KOPT-K1 (cell line): ENCODE measurements at regions not wholly inside any gene's neighbourhood (a gene's known extent, or its start where the extent isn't known, plus 50 kb on each side); places are given as distances from the start of the nearest gene placed in this dataset.
"Not testable (repeated sequence)": the region's sequence is repeated elsewhere in the genome, so short reads cannot be mapped to it uniquely, and the experiment has no call there.

Experiments
- H3K27ac ChIP-seq: fragments of 200-600 bp; sonication (generic); 2 replicates; pipeline ENCODE4 v1.5.1; 2016; ENCODE audit warnings: antibody characterized with exemption, mild to moderate bottlenecking, low read depth, low read length; ENCODE audit not compliant: poor library complexity, severe bottlenecking
- H3K36me3 ChIP-seq: fragments of 200-600 bp; sonication (generic); 2 replicates; pipeline ENCODE4 v1.5.1; 2017; ENCODE audit warnings: antibody characterized with exemption, mild to moderate bottlenecking, low read length, moderate library complexity; ENCODE audit not compliant: insufficient read depth
- H3K9me3 ChIP-seq: fragments of 200-600 bp; sonication (generic); 2 replicates; pipeline ENCODE4 v1.5.1; 2017; ENCODE audit warnings: antibody characterized with exemption, low read length, mild to moderate bottlenecking; ENCODE audit not compliant: insufficient read depth, poor library complexity, severe bottlenecking

- H3K36me3 ChIP-seq: no peaks in the 10 kb centered on the region
- peaks cover 7% of the 10 kb centered on the region for H3K9me3 ChIP-seq
- no peak overlapping the region for H3K27ac ChIP-seq
Observed at GRCh38 chr6:155782739-155783459, 327.3 kb upstream of the NOX3 start.

- no peak overlapping the region for H3K27ac ChIP-seq
- H3K36me3 ChIP-seq: no peaks in the 10 kb centered on the region
- H3K9me3 ChIP-seq: peaks cover 7% of the 10 kb centered on the region
Observed at GRCh38 chr6:155782320-155782731, 326.7 kb upstream of the NOX3 start.

DNA sequence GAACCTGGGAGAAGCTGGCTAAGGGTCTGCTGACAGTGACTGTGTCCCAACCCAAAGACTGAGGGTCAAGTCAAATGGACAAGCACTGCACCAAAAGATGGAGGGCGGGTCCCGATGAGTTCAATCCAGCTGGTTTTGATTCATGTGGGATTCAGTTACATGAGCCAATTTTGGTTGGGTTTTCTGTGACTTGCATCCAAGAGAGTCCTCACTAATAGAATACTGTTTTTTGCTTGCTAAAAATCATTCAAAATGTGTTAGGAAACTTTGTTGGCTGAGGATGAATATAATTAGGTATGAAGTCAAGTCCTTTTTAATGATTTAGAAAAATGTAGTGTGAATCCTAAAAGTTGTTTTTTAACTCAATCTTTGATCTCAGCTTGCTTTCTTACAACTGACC, 323.8 kb upstream of the NOX3 start:
- H3K9me3 ChIP-seq: no peaks in the 10 kb centered on the region
- no peaks in the 10 kb centered on the region for H3K36me3 ChIP-seq
- H3K27ac ChIP-seq: no peak overlapping the region

DNA sequence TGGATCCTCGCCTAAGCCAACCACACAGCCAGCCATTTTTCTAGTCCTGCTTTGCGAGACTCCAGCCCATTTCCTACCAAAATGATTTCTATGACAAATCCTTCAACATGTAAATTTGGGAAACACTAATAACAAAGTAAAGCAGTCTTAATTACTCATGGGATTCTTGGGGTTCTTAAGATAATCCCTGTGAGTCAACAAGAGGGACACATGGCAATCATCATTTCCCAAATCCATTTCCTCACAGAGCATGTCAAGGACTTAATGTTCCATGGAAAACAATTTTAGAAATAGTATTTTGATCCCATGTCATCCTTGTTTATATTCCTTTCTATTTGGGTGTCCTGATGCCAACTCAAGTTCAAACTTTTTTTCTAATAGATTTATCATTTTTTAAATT, 322.7 kb upstream of the NOX3 start:
- H3K36me3 ChIP-seq: no peaks in the 10 kb centered on the region
- no peaks in the 10 kb centered on the region for H3K9me3 ChIP-seq
- H3K27ac ChIP-seq: no peak overlapping the region

DNA sequence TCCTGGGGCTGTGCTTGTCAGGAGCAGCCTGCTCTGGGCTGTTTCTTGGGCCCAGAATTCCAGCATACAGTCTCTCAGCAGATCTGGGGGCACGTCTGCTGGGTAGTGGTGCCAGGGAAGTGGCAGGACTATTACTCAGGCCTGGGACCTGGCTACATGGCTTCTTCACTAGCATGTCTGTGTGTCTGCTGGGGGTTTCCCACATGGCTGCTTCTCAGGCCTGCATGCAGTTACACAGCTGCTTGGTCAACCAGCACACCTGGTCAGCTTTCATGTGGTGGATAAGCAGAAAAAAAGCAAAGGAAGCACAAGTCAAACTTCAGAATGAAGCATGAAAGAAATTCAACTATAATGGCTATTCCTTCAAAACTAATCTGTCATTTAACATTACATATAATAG, 316.2 kb upstream of the NOX3 start:
- H3K36me3 ChIP-seq: no peaks in the 10 kb centered on the region
- H3K27ac ChIP-seq: no peak overlapping the region
- no peaks in the 10 kb centered on the region for H3K9me3 ChIP-seq

GRCh38 chr6:155770856-155771255, 315.2 kb upstream of the NOX3 start:
- H3K9me3 ChIP-seq: no peaks in the 10 kb centered on the region

DNA sequence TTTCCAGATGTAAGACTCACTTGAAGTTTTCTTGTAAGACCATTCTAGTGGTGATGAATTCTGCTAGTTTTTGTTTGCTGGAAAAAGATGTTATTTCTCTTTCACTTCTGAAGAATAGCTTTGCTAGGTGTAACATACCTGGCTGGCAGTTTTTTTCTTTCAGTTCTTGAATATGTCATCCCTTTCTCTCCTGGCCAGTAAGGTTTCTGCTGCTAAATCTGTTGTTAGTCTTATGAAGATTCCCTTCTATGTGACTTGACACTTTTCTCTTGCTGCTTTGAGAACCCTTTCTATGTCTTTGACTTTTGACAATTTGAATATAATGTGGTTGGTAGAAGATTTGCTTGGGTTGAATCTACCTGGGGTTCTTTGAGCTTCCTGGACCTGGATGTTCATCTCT, 314.7 kb upstream of the NOX3 start:
- Histone ChIP-seq H3K9me3 (no peaks in the 10 kb centered on the region), H3K27ac (no peak overlapping the region), H3K36me3 (no peaks in the 10 kb centered on the region)

More at GRCh38 chr6:155770856-155771255, 315.2 kb upstream of the NOX3 start:
- Histone ChIP-seq H3K27ac (no peak overlapping the region), H3K36me3 (no peaks in the 10 kb centered on the region)

- no peak overlapping the region for H3K27ac ChIP-seq
- H3K9me3 ChIP-seq: no peaks in the 10 kb centered on the region
- H3K36me3 ChIP-seq: no peaks in the 10 kb centered on the region
Observed at GRCh38 chr6:155765275-155766194, 309.9 kb upstream of the NOX3 start.

GRCh38 chr6:155762649-155763048, 307.0 kb upstream of the NOX3 start:
- Histone ChIP-seq H3K9me3 (no peaks in the 10 kb centered on the region), H3K27ac (no peak overlapping the region), H3K36me3 (no peaks in the 10 kb centered on the region)

DNA sequence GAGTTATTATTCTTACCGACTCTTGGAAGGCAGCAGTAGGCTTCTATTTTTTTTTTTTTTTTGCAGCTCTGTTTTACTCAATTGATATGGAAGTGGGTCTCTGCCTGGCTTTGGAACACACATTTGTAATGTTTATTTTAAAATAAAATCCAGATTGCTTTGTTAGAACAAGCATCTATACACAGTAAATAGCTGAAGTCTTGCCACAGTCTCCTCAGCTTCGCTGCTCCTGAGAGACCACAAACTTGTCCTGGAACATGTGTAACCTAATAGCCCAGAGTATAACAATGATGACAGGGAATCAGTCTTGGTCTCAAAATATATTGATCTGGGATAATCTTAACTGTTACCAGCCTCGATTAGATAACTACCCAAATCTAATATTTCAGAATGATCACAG, 299.8 kb upstream of the NOX3 start:
- Histone ChIP-seq H3K27ac (no peak overlapping the region), H3K36me3 (no peaks in the 10 kb centered on the region), H3K9me3 (no peaks in the 10 kb centered on the region)

DNA sequence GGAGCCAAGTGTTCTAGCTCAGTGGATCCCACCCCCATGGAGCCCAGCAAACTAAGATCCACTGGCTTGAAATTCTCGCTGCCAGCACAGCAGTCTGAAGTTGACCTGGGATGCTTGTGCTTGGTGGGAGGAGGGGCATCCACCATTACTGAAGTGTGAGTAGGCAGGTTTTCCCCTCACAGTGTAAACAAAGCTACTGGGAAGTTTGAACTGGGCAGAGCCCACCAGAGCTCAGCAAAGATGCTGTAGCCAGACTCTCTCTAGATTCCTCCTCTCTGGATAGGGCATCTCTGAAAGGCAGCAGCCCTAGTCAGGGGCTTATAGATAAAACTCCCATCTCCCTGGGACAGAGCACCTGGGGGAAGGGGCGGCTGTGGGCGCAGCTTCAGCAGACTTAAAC, 293.1 kb upstream of the NOX3 start:
- not testable (repeated sequence) for H3K36me3 ChIP-seq, H3K9me3 ChIP-seq, H3K27ac ChIP-seq

DNA sequence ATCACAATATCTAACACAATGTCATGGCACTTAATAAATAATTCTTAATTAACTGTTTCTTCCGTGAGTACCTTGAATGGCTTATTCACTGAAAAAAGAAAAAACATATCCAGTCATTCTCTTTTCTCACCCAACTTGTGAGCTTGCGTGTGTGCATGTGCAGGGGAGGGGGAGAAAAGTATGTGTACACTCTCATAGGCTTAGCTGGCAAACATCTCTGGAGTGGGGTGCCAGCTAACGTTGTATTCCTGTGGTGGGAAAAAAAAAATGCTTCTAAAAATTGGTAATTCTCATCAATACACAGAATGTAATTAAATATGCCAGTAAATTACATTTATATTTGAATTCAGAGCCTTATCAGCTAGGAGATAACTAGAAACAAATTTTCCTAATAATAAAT, 291.9 kb upstream of the NOX3 start:
- H3K27ac ChIP-seq: no peak overlapping the region
- no peaks in the 10 kb centered on the region for H3K9me3 ChIP-seq
- H3K36me3 ChIP-seq: no peaks in the 10 kb centered on the region

DNA sequence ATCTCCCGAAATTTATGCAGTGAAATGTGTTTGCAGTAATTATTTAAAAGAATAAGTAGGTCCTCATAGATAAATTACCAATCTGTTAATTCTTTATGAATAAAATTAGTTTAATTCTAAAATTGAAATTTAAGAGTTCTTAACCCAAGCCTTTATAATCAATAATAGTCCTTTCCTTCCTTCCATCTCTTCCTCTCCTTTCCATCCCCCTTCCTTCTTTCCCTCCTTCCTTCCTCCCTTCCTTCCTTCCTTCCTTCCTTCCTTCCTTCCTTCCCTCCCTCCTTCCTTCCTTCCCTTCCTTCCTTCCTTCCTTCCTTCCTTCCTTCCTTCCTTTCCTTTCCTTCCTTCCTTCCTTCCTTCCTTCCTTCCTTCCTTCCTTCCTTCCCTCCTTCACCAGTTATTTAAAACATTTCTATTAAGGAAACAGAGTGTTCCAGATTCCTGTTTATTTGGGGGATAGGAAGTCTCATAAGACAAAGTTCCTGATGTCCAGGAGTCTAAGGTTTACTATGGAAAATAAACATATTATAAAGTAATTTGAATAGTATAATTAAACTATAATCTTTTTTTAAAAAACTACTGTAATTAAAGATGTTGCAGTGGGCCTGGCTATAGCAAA, 285.3 kb upstream of the NOX3 start:
- Histone ChIP-seq H3K9me3 (no peaks in the 10 kb centered on the region), H3K27ac (no peak overlapping the region), H3K36me3 (no peaks in the 10 kb centered on the region)

- Histone ChIP-seq H3K9me3 (no peaks in the 10 kb centered on the region), H3K27ac (no peak overlapping the region), H3K36me3 (no peaks in the 10 kb centered on the region)
Observed at GRCh38 chr6:155738602-155739105, 283.0 kb upstream of the NOX3 start.

- Histone ChIP-seq H3K9me3 (no peaks in the 10 kb centered on the region), H3K27ac (no peak overlapping the region), H3K36me3 (no peaks in the 10 kb centered on the region)
Observed at GRCh38 chr6:155717374-155717773, 261.7 kb upstream of the NOX3 start.
